T-helper 2 cell treated with Interferon-gamma antibody and Interleukin-4, amounts not matched to agents 5 μg/mL and 100 μg/mL, for 36 hours (primary cell): ENCODE measurements at regions not wholly inside any gene's neighbourhood (a gene's known extent, or its start where the extent isn't known, plus 50 kb on each side); places are given as distances from the start of the nearest gene placed in this dataset.

Experiments
- DNase-seq: peaks from one replicate; pipeline ENCODE4 v3.0.0; 2021; ENCODE audit warnings: low spot score
- H3K27ac Mint-ChIP-seq: one replicate; pipeline ENCODE4 v1.8.0; 2021; ENCODE audit warnings: mild to moderate bottlenecking, mixed read lengths
- H3K27me3 Mint-ChIP-seq: one replicate; pipeline ENCODE4 v1.8.0; 2021; ENCODE audit warnings: low read depth, mixed read lengths
- H3K36me3 Mint-ChIP-seq: one replicate; pipeline ENCODE4 v1.8.0; 2021; ENCODE audit warnings: low read depth, mixed read lengths
- H3K4me1 Mint-ChIP-seq: one replicate; pipeline ENCODE4 v1.8.0; 2021; ENCODE audit warnings: low read depth, mixed read lengths
- H3K4me3 Mint-ChIP-seq: one replicate; pipeline ENCODE4 v1.8.0; 2022; ENCODE audit warnings: mild to moderate bottlenecking, moderate library complexity, mixed read lengths
- H3K9me3 Mint-ChIP-seq: one replicate; pipeline ENCODE4 v1.8.0; 2021; ENCODE audit warnings: mixed read lengths

DNA sequence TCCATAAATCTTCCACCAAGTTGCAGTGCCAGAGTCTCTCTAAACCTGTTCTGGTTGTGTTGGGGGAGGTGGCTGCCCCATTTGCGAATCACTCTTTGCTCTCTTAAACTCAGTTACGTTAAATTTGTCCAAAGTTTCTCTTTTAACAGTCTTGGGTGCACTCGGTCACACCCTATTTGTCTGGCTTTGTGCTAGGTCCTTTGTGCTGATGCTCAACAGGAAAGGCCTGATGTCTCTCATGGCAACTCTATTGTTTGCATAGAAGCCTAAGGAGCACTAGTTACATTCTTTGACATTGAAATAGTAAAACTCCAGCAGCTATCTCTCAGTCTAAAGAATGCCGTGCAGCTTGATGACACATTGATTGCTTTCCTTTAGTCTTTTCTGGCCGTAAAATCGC is 105.1 kb downstream of the TRMT11 start:
- no peak for DNase-seq
- Mint-ChIP-seq H3K9me3 (no peaks in the 10 kb centered on the region), H3K27ac (no peak overlapping the region), H3K27me3 (no peaks in the 10 kb centered on the region), H3K4me1 (peaks cover 4% of the 10 kb centered on the region), H3K4me3 (no peak overlapping the region), H3K36me3 (no peaks in the 10 kb centered on the region)

DNA sequence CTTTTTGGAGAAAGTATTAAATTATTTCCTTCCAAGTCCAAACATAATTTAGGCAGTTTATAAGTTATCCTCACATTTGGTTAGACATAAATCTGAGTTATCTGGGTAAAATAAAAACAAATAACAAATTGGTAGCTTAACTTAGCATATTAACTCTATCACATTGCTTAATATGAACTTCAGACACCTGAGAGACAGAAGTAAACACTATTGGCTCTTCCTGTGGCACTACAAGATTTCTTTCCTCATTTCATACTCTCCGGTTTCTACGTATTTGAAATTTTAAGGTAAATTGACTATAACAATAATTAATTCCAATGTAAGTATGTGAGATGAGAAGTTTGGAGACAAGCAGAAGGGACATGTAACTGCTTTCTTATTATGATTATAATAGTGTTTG is 106.8 kb downstream of the TRMT11 start:
- Mint-ChIP-seq H3K4me3 (no peak overlapping the region), H3K36me3 (no peaks in the 10 kb centered on the region), H3K4me1 (no peaks in the 10 kb centered on the region), H3K9me3 (no peaks in the 10 kb centered on the region), H3K27ac (no peak overlapping the region), H3K27me3 (no peaks in the 10 kb centered on the region)
- DNase-seq: no peak

DNA sequence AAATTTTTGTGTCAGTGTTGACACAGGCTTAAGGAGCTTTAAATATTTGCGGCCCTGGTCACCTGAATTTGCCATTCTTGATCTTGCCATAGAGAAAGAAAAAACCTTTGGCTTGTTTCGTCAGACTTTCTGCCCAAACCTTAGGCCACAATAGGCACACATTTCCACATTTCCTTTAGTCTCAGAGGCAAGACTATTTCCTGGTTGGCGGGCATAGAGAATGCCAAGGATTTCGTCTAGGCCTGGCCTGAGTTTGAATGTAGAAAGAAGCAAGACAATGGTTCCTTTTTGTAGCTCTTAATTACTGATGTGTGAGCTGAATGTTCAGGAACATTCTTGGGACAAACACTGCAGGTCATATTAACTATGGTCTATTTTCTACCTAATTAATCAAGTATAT is 108.1 kb downstream of the TRMT11 start:
- DNase-seq: no peak
- H3K4me3 Mint-ChIP-seq: no peak overlapping the region
- no peaks in the 10 kb centered on the region for H3K27me3 Mint-ChIP-seq
- H3K27ac Mint-ChIP-seq: no peak overlapping the region
- H3K36me3 Mint-ChIP-seq: no peaks in the 10 kb centered on the region
- no peaks in the 10 kb centered on the region for H3K9me3 Mint-ChIP-seq
- H3K4me1 Mint-ChIP-seq: no peaks in the 10 kb centered on the region

DNA sequence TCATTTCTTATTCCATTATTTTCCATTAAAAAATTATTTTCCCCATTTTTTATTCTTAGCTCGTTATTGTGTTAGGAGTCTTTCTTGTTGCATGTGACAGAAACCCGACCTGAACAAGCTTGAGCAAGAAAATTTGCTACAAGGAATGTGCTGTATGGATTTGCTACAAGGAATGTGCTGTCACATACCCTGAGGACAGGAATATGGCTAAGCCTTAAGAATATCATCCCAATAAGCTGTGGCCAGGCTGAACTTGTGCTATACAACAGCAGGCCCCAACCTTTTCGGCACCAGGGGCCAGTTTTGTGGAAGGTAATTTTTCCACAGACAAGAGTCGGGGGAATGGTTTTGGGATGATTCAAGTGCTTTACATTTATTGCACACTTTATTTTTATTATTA is 114.0 kb downstream of the TRMT11 start:
- no peak for DNase-seq
- Mint-ChIP-seq H3K4me3 (no peak overlapping the region), H3K27ac (no peak overlapping the region), H3K36me3 (no peaks in the 10 kb centered on the region), H3K9me3 (no peaks in the 10 kb centered on the region), H3K4me1 (no peaks in the 10 kb centered on the region), H3K27me3 (no peaks in the 10 kb centered on the region)

DNA sequence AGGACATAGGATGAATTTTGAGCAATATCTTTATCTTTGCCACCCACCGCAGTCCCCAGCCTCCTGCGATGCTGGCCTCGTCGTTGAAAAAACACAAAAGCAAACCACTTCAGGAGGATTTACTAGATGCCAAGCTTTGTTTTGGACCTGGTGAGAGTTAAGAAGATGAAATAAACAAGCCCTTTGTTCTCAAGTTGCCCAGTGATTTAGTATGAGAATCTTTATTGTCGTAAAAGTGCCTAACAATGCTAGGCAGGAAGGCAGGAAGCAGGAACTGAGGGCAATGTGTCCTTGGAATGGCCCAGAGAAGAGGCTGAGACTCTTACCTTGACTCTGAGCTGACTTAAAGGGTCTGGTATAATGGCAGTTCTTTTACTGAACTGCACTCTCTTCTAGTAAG is 116.0 kb downstream of the TRMT11 start:
- no peak overlapping the region for H3K4me3 Mint-ChIP-seq
- no peaks in the 10 kb centered on the region for H3K9me3 Mint-ChIP-seq
- no peak overlapping the region for H3K27ac Mint-ChIP-seq
- no peak for DNase-seq
- H3K27me3 Mint-ChIP-seq: no peaks in the 10 kb centered on the region
- no peaks in the 10 kb centered on the region for H3K36me3 Mint-ChIP-seq
- no peaks in the 10 kb centered on the region for H3K4me1 Mint-ChIP-seq

DNA sequence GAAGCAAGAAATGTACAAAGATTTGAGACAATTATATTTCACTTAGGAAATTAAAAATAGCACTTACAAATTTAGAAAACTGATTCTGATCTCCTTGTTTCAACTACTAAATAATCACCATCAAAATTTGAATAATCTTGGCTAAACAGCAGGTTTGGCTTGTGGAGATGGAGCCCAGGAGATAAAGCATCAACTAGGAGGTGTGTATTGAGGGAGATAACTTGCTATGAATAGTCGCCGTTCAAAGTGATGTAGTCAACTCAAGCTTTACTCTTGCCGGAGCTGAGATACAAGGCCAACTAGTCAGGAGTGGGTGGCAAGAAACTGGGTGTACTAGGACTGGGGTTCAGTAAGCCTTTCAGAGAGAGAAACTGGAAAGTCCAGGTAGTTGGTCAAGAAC is 117.7 kb downstream of the TRMT11 start:
- H3K4me3 Mint-ChIP-seq: no peak overlapping the region
- no peaks in the 10 kb centered on the region for H3K27me3 Mint-ChIP-seq
- DNase-seq: no peak
- H3K9me3 Mint-ChIP-seq: no peaks in the 10 kb centered on the region
- H3K36me3 Mint-ChIP-seq: no peaks in the 10 kb centered on the region
- H3K27ac Mint-ChIP-seq: no peak overlapping the region
- H3K4me1 Mint-ChIP-seq: no peaks in the 10 kb centered on the region

DNA sequence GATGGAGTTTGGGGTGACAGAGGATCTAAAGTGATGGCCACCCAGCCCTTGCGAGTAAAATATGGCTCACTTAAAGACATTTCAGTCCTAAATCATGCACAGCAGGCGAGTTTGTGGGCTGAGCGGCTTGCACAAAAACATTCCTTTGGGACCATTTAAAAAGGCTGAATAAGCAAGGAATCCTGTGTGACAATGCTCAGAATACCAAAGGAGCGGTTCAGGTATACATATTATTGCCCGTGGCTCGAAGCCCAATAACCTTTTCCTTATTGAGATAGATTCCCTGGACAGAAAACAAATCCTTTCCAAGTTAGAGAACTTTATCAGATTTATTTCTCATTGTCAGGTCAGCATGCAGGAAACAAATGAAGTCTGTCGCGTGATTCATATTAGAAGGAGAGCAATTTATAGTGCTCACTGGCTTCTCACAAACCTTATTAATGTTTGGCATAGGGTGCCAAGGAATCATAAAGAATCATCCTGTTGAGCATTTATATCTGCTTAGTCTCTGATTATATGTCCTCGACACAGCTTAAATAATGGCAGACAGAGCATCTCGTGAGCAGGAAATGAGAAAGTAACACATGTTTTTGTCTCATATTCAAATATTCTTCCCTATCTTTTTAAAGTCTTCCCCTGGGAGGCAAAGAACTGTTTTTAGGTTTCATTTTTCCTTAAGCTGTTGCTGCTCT is 121.3 kb downstream of the TRMT11 start:
- no peak for DNase-seq
- H3K27me3 Mint-ChIP-seq: no peaks in the 10 kb centered on the region
- no peak overlapping the region for H3K27ac Mint-ChIP-seq
- H3K9me3 Mint-ChIP-seq: no peaks in the 10 kb centered on the region
- no peak overlapping the region for H3K4me3 Mint-ChIP-seq
- H3K4me1 Mint-ChIP-seq: no peaks in the 10 kb centered on the region
- H3K36me3 Mint-ChIP-seq: no peaks in the 10 kb centered on the region

DNA sequence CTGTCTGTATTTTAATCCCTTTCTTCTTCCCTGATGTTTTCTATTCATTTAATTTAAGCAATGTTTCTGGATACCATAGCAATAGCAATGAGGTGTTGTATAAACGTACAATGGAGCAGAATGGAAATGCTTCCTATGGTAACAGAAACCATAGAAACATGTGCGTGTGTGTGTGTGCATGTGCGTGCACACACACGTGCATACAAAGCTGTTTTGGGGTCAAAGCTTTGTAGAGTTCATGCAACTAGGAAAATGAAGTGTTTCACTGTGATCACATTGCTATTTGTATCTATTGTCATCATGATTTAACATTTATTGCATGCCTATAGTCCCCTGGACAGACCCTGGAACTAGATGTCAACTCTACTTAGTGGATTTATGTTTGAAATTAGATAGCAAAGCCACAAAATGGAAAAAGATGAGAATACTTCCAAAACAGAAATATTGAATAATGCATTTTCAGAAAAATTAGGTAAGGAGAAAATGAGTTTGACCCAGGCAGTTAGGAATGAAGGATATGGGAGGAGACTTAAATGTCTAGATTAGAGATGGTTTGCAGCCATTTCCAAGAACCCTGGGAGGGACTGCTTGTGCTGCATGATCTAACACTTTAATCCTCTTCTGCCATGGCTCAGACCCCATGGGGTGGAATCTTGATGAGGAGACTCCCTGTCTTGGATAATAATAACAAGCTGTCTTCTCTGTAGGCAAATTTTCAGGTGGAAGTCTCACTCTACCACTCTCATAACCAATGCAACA is 124.4 kb downstream of the TRMT11 start:
- Mint-ChIP-seq H3K27ac (no peak overlapping the region), H3K27me3 (no peaks in the 10 kb centered on the region), H3K4me1 (no peaks in the 10 kb centered on the region), H3K36me3 (no peaks in the 10 kb centered on the region), H3K4me3 (no peak overlapping the region), H3K9me3 (no peaks in the 10 kb centered on the region)
- DNase-seq: no peak

DNA sequence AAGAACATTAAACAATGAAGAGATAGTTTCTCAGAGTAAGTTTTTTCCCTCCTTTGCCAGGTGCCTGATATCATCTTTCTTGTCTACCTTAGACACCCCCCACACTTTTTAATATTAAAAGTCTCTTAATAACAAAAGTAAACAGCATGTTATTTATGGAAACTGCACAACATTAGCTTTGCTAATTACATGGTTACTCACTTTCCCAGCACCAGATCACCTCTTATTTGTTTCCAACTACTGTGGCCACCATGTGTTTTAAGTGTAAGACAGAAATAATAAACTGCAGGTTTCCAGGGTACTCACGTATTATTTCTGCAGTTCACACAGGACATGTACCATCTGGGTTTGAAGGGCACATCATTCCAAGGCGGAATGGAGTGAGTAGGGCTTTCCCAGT is 125.0 kb downstream of the TRMT11 start:
- Mint-ChIP-seq H3K9me3 (no peaks in the 10 kb centered on the region), H3K27me3 (no peaks in the 10 kb centered on the region), H3K27ac (no peak overlapping the region), H3K36me3 (no peaks in the 10 kb centered on the region), H3K4me1 (no peaks in the 10 kb centered on the region), H3K4me3 (no peak overlapping the region)
- DNase-seq: no peak

DNA sequence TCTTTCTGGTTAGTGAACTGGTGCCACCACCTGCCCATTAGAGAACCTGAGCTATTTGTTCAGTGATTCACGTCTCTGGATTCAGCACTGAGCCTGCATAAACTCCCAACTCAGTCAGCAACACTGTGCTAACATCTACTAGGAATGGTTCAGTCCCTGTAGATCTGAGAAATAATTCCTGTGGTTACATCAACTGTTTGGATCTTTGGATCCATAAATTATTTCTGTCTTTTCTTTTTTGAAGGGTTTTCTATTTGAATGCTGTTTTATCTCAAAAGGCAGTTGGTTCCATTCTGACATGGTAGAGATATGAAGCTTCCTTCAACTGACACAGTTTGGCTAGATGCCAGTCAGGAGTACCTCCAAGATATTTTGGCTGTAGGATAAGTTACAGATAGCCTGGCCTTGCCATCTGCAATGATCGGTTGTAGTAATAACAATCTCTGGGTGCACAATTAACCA is 125.9 kb downstream of the TRMT11 start:
- Mint-ChIP-seq H3K36me3 (no peaks in the 10 kb centered on the region), H3K9me3 (no peaks in the 10 kb centered on the region), H3K4me3 (no peak overlapping the region), H3K27ac (no peak overlapping the region), H3K4me1 (no peaks in the 10 kb centered on the region), H3K27me3 (no peaks in the 10 kb centered on the region)
- DNase-seq: no peak

DNA sequence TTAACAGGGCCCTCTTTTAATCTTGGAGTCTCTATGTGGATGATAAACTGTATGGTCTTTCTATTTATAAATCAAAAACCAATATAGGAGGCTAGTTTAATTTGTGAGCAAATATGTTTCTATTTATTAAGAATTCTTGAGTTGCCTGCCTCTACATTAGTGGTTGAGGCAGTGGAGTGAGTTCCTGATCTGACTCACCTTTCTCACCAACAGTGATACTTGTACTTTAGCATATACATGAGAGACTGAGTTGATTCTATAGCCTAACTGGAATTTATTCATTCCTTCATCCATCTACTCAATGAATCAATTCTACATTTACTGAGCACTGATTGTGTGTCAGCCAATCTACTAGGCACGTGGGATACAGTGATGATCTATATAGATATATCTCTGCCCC is 126.9 kb downstream of the TRMT11 start:
- H3K27ac Mint-ChIP-seq: no peak overlapping the region
- no peak overlapping the region for H3K4me3 Mint-ChIP-seq
- DNase-seq: no peak
- H3K27me3 Mint-ChIP-seq: no peaks in the 10 kb centered on the region
- H3K4me1 Mint-ChIP-seq: no peaks in the 10 kb centered on the region
- no peaks in the 10 kb centered on the region for H3K9me3 Mint-ChIP-seq
- no peaks in the 10 kb centered on the region for H3K36me3 Mint-ChIP-seq

DNA sequence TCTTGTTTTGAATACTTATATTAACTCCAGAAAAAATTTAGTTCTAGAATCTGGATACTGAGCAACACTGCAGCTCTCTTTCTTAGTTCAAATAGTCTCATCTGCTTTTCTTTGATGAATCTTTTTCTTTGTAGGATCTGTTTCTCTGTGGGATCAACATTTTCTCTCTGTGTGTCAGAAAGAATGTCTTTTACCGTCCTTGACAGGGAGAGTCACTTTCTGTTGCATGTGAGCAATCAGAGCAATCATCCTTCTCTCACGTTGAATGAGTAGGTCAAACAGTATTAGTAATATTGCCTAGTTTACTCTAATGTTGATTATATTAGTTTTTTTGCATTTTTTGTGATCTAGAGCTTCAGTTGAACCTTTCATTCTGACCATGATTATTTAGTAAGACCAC is 130.9 kb downstream of the TRMT11 start:
- H3K4me1 Mint-ChIP-seq: no peaks in the 10 kb centered on the region
- no peak overlapping the region for H3K27ac Mint-ChIP-seq
- no peak for DNase-seq
- H3K4me3 Mint-ChIP-seq: no peak overlapping the region
- H3K9me3 Mint-ChIP-seq: no peaks in the 10 kb centered on the region
- H3K36me3 Mint-ChIP-seq: no peaks in the 10 kb centered on the region
- no peaks in the 10 kb centered on the region for H3K27me3 Mint-ChIP-seq

DNA sequence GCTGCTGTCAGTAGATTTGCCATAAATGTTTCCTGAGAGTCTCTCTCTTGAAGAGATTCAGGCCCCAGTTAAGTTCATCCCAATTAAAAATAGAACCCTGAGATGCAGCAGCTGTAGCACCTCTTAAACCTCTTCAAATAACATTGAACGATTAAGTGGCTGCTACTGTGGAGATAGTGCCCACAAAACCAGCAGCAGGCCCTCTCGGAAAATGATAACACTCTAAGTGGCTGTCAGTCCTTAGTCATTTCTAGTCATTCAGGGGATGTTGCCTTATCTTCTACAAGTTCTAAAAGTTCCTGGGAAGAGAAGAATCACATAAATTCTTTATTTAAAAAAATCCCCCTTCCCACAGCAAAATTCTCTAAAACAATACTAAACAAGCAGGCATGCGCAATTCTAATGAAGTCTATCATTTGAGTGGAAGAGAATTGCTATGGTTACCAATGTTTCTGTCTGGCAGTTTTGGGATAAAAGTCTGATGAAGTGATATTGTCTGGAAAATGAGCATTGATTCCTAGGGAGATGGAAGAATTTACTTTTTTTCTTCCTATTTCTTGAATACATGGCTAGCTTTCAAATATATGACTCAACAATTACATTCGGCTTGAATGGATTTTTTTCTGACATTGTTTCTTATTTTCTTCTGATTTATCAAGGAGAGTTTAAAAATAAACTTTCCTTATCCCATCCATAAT is 131.9 kb downstream of the TRMT11 start:
- no peak overlapping the region for H3K27ac Mint-ChIP-seq
- no peaks in the 10 kb centered on the region for H3K9me3 Mint-ChIP-seq
- H3K27me3 Mint-ChIP-seq: no peaks in the 10 kb centered on the region
- no peak overlapping the region for H3K4me3 Mint-ChIP-seq
- no peaks in the 10 kb centered on the region for H3K36me3 Mint-ChIP-seq
- DNase-seq: no peak
- H3K4me1 Mint-ChIP-seq: no peaks in the 10 kb centered on the region

DNA sequence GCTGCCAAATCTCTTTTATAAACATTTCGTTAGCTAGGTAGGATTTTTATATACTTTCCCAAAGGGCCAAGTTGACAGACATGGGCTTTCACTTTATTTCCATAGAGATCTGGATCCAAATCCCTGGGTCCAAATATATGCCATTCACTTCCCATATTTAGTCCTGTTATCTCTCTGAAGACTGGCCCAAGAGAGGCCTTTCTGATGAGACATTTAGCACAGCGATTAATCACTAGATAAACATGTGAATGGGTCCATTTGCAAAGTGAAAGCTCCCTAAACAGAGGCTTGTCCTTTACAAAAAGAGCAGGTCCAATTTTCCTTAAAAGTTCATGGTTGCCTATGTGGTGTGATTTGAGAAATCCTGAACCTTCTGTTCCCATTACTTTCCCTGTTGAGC is 132.6 kb downstream of the TRMT11 start:
- no peak for DNase-seq
- Mint-ChIP-seq H3K4me1 (no peaks in the 10 kb centered on the region), H3K36me3 (no peaks in the 10 kb centered on the region), H3K27ac (no peak overlapping the region), H3K4me3 (no peak overlapping the region), H3K27me3 (no peaks in the 10 kb centered on the region), H3K9me3 (no peaks in the 10 kb centered on the region)
